GM20000 (cell line): ENCODE measurements at regions not wholly inside any gene's neighbourhood (a gene's known extent, or its start where the extent isn't known, plus 50 kb on each side); places are given as distances from the start of the nearest gene placed in this dataset.

Experiments
- DNase-seq: peaks from one replicate; pipeline ENCODE4 v3.0.0; 2012; ENCODE audit warnings: low spot score
- CTCF ChIP-seq: IDR thresholded peaks from 2 replicates; pipeline ENCODE4 v1.5.1; 2012; ENCODE audit warnings: mild to moderate bottlenecking, control low read depth; ENCODE audit errors: extremely low read depth, missing control alignments

GRCh38 chr1:88088481-88088880 is 595.6 kb upstream of the PKN2 start:
- TF ChIP-seq CTCF: no peak
- no peak for DNase-seq

- no peak for DNase-seq
- TF ChIP-seq CTCF: no peak
Measured at GRCh38 chr1:88089961-88090360, 594.1 kb upstream of the PKN2 start.

- DNase-seq: no peak
- TF ChIP-seq CTCF: no peak
Measured at GRCh38 chr1:88098881-88099280, 585.2 kb upstream of the PKN2 start.

- DNase-seq: no peak
- TF ChIP-seq CTCF: no peak
Measured at GRCh38 chr1:88101041-88101440, 583.0 kb upstream of the PKN2 start.

- DNase-seq: no peak
- TF ChIP-seq CTCF: no peak
Measured at GRCh38 chr1:88104236-88104635, 579.8 kb upstream of the PKN2 start.

GRCh38 chr1:88104886-88105285 is 579.2 kb upstream of the PKN2 start:
- no peak for TF ChIP-seq CTCF
- no peak for DNase-seq

- TF ChIP-seq CTCF: no peak
- no peak for DNase-seq
Measured at GRCh38 chr1:88111816-88112215, 572.3 kb upstream of the PKN2 start.

GRCh38 chr1:88117597-88117996 is 566.5 kb upstream of the PKN2 start:
- no peak for DNase-seq
- no peak for TF ChIP-seq CTCF
